ENCODE measurements at regions not wholly inside any gene's neighbourhood (a gene's known extent, or its start where the extent isn't known, plus 50 kb on each side); places are given as distances from the start of the nearest gene placed in this dataset.
A peak's percentile ranks its signal among the peaks of the same experiment; 100 is the strongest.
"Not testable (repeated sequence)": the region's sequence is repeated elsewhere in the genome, so short reads cannot be mapped to it uniquely, and the experiment has no call there.

DNA sequence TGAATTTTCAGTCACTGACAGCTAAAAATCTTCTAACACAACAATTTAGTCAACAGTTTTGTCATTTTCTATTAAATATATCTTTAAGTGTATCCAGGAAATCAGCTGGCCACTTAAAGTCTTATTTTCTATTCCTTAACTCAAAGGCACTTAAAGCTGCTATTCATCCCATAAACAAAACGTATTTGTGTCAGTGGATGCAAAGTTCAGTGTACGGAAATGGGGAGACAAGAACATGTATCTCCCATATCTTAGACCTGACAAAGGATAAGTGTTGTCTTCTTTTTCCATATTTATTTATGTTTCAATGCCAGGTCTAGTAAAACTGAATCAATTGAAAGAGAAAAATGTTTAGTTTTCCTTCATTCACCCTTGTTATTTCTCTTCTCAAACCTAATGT, 409.8 kb upstream of the KLHL1 start:
- no peak overlapping the region for H3K4me3 ChIP-seq (ENCODE audit: low read length)
- intact Hi-C loops (cut with DNase I): no loop called here
- no peaks in the 10 kb centered on the region for H3K4me1 ChIP-seq (ENCODE audit: control insufficient read depth, insufficient read depth, low read length)
- ATAC-seq (no peak), DNase-seq (no peak)
- H3K9me3 ChIP-seq (ENCODE audit: control insufficient read depth, low read length): no peaks in the 10 kb centered on the region
- H3K27me3 ChIP-seq (ENCODE audit: control insufficient read depth, insufficient read depth): no peaks in the 10 kb centered on the region
- WGBS: 57% methylated on average over 2 of the region's 2 CpGs
- no peak overlapping the region for H3K27ac ChIP-seq (ENCODE audit: low read length)

DNA sequence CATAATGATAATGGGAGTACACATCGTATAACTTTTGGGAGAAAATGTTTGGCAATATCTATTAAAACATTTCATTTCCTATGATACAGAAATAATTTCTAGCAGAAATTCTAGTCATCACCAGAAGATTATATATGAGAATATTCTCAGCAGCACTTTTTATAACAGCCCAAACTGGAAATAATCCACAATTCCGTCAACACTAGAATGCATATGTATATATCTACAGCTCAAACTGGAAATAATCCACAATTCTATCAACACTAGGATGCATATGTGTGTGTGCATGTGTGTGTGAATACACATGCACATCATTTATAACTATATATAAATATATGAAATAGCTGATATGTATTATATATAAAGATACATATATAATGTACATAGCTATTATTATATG, 408.0 kb upstream of the KLHL1 start:
- WGBS: 53% methylated on average over 2 of the region's 2 CpGs
- intact Hi-C loops (cut with DNase I): no loop called here

GRCh38 chr13:70511861-70512417, 403.7 kb upstream of the KLHL1 start:
- H3K27me3 ChIP-seq (ENCODE audit: control insufficient read depth, insufficient read depth); intact Hi-C loops (cut with DNase I); H3K4me1 ChIP-seq (ENCODE audit: control insufficient read depth, insufficient read depth, low read length); H3K9me3 ChIP-seq (ENCODE audit: control insufficient read depth, low read length); H3K27ac ChIP-seq (ENCODE audit: low read length); H3K4me3 ChIP-seq (ENCODE audit: low read length); ATAC-seq: not testable (repeated sequence)
- WGBS: 96% methylated on average over 40 of the region's 40 CpGs
- DNase-seq: peak in 2 of 3 donors; percentile 30 to 44

More for the DNA sequence above, 408.0 kb upstream of the KLHL1 start:
- Histone ChIP-seq H3K4me3 (ENCODE audit: low read length) (no peak overlapping the region), H3K27me3 (ENCODE audit: control insufficient read depth, insufficient read depth) (no peaks in the 10 kb centered on the region), H3K9me3 (ENCODE audit: control insufficient read depth, low read length) (no peaks in the 10 kb centered on the region), H3K4me1 (ENCODE audit: control insufficient read depth, insufficient read depth, low read length) (no peaks in the 10 kb centered on the region), H3K27ac (ENCODE audit: low read length) (no peak overlapping the region)
- DNase-seq (no peak), ATAC-seq (no peak)

DNA sequence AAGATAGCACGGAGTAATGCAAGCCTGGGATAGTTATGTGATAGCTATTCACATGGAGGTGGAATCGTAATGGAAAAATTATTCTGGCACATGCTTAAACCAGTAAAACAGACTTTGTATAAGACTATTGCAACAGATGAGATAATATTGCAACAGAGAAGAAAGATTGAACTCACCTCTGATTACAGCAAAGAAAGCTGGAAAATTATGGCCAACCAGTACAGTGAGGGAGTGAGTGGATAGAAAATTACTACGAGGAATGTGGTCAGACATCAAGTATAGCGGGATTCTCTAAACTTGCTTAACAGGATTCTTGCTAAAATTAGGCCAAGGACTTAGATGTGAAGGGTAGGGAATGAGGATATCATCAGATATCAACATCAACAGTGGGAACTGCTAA, 397.6 kb upstream of the KLHL1 start:
- WGBS: 77% methylated on average over 4 of the region's 4 CpGs
- DNase-seq (no peak), ATAC-seq (no peak)
- intact Hi-C loops (cut with DNase I): no loop called here
- H3K9me3 ChIP-seq (ENCODE audit: control insufficient read depth, low read length): no peaks in the 10 kb centered on the region
- H3K4me1 ChIP-seq (ENCODE audit: control insufficient read depth, insufficient read depth, low read length): no peaks in the 10 kb centered on the region
- H3K27me3 ChIP-seq (ENCODE audit: control insufficient read depth, insufficient read depth): no peaks in the 10 kb centered on the region
- no peak overlapping the region for H3K27ac ChIP-seq (ENCODE audit: low read length)
- no peak overlapping the region for H3K4me3 ChIP-seq (ENCODE audit: low read length)

DNA sequence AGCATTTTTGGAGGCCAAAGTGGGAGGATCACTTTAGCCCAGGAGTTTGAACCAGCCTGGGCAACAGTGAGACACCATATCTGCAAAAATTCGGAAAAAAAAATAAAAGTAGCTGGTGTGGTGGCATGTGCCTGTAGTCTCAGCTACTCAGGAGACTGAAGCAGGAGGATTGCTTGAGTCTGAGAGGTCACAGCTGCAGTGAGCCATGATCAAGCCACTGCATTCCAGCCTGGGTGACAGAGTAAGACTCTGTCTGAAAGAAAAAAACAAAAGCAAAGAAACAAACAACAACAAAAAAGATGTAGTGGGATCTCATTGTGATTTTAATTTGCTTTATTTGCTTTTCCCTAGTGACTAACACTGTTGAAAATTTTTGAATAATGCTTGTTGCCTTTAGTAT, 394.7 kb upstream of the KLHL1 start:
- no peaks in the 10 kb centered on the region for H3K27me3 ChIP-seq (ENCODE audit: control insufficient read depth, insufficient read depth)
- intact Hi-C loops (cut with DNase I): no loop called here
- ATAC-seq (no peak), DNase-seq (no peak)
- no peak overlapping the region for H3K27ac ChIP-seq (ENCODE audit: low read length)
- no peak overlapping the region for H3K4me3 ChIP-seq (ENCODE audit: low read length)
- 59% methylated on average over 1 of the region's 1 CpG for WGBS
- no peaks in the 10 kb centered on the region for H3K9me3 ChIP-seq (ENCODE audit: control insufficient read depth, low read length)
- H3K4me1 ChIP-seq (ENCODE audit: control insufficient read depth, insufficient read depth, low read length): no peaks in the 10 kb centered on the region

DNA sequence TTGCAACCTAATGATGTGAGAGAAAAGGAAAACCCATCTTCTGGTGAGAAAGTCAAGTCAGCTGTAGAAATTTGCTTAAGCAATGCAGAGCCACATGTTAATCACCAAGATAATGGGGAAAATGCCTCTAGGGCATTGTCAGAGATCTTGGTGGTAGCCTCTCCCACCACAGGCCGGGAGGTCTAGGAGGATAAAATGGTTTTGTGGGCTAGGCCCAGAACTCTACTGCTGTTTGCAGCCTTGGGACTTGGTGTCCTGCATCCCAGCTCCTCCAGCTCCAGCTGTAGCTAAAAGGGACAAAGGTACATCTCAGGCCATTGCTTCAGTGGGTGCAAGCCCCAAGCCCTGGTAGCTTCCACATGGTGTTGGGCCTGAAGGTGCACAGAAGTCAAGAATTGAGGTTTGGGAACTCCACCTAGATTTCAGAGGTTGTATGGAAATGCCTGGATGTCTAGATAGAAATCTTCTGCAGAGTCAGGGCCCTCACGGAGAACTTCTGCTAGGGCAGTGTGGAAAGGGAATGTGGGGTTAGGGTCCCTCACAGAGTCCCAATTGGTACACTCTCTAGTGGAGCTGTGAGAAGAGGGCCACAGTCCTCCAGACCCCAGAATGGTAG, 382.2 kb upstream of the KLHL1 start:
- Histone ChIP-seq H3K27me3 (ENCODE audit: control insufficient read depth, insufficient read depth) (no peaks in the 10 kb centered on the region), H3K27ac (ENCODE audit: low read length) (no peak overlapping the region), H3K9me3 (ENCODE audit: control insufficient read depth, low read length) (no peaks in the 10 kb centered on the region), H3K4me3 (ENCODE audit: low read length) (no peak overlapping the region), H3K4me1 (ENCODE audit: control insufficient read depth, insufficient read depth, low read length) (no peaks in the 10 kb centered on the region)
- ATAC-seq: no peak
- intact Hi-C loops (cut with DNase I): no loop called here
- 72% methylated on average over 2 of the region's 2 CpGs for WGBS
- DNase-seq: no peak

- Histone ChIP-seq H3K27me3 (ENCODE audit: control insufficient read depth, insufficient read depth) (no peaks in the 10 kb centered on the region), H3K9me3 (ENCODE audit: control insufficient read depth, low read length) (no peaks in the 10 kb centered on the region), H3K4me1 (ENCODE audit: control insufficient read depth, insufficient read depth, low read length) (no peaks in the 10 kb centered on the region), H3K27ac (ENCODE audit: low read length) (no peak overlapping the region), H3K4me3 (ENCODE audit: low read length) (no peak overlapping the region)
- intact Hi-C loops (cut with DNase I): no loop called here
- ATAC-seq (no peak), DNase-seq (no peak)
- 87% methylated on average over 7 of the region's 7 CpGs for WGBS
Measured at GRCh38 chr13:70484931-70485330, 376.7 kb upstream of the KLHL1 start.

DNA sequence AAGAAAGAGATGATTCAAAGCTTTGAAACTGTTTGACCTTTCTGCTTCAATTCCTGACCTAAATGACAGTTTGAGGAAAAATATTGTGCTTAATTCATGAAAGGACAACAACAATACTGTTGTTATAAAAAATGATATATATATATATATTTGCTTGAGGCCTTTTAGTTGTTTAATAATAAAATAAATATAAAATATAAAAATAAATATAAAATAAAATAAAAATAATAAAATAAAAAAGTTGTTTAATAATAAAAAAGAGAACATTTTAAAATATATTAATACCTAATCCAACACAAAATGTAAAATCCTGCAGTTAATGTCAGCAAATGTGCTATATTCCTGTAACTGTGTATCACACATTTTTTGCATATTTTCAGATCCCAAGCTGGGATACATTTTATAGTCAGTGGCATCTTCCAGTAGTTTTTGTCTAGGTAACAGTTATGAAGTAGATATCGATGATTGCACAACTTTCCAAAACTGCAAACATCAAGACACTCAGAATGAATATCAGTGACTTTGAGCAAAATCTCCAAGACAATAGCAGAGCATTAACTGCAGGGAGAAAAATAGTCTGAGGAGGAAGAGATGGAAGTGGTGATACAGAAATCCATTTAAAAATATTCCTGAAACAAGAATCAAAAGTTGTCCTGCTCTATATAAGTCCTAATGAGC, 375.5 kb upstream of the KLHL1 start:
- no peaks in the 10 kb centered on the region for H3K4me1 ChIP-seq (ENCODE audit: control insufficient read depth, insufficient read depth, low read length)
- H3K4me3 ChIP-seq (ENCODE audit: low read length): no peak overlapping the region
- H3K27me3 ChIP-seq (ENCODE audit: control insufficient read depth, insufficient read depth): no peaks in the 10 kb centered on the region
- H3K9me3 ChIP-seq (ENCODE audit: control insufficient read depth, low read length): no peaks in the 10 kb centered on the region
- DNase-seq (no peak), ATAC-seq (no peak)
- intact Hi-C loops (cut with DNase I): no loop called here
- no peak overlapping the region for H3K27ac ChIP-seq (ENCODE audit: low read length)
- WGBS: 95% methylated on average over 1 of the region's 1 CpG

- DNase-seq (no peak), ATAC-seq (no peak)
- intact Hi-C loops (cut with DNase I): no loop called here
- 25% methylated on average over 3 of the region's 3 CpGs for WGBS
- Histone ChIP-seq H3K9me3 (ENCODE audit: control insufficient read depth, low read length) (no peaks in the 10 kb centered on the region), H3K27me3 (ENCODE audit: control insufficient read depth, insufficient read depth) (no peaks in the 10 kb centered on the region), H3K27ac (ENCODE audit: low read length) (no peak overlapping the region), H3K4me3 (ENCODE audit: low read length) (no peak overlapping the region), H3K4me1 (ENCODE audit: control insufficient read depth, insufficient read depth, low read length) (no peaks in the 10 kb centered on the region)
Measured at GRCh38 chr13:70473907-70474306, 365.7 kb upstream of the KLHL1 start.

DNA sequence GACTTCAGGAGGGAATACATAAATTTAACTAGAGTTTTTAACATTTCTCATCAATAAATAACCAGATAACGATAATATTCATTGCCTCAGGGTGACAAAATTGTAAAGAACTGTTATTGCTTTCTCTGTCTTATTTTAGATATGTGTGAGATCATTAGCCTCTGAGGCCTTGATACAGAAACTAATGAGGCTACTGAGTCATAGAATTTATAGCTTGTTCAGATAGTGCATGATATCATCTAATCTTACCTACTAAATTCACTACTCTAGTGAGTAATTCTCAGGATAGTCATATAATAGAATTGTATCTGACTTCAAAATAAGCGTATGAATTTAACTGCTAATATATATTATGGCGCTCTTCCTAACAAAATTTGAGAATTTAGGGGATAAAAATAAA, 360.8 kb upstream of the KLHL1 start:
- H3K4me3 ChIP-seq (ENCODE audit: low read length): no peak overlapping the region
- intact Hi-C loops (cut with DNase I): no loop called here
- no peaks in the 10 kb centered on the region for H3K9me3 ChIP-seq (ENCODE audit: control insufficient read depth, low read length)
- no peak for DNase-seq
- 85% methylated on average over 3 of the region's 3 CpGs for WGBS
- ATAC-seq: no peak
- H3K27ac ChIP-seq (ENCODE audit: low read length): no peak overlapping the region
- H3K4me1 ChIP-seq (ENCODE audit: control insufficient read depth, insufficient read depth, low read length): no peaks in the 10 kb centered on the region
- H3K27me3 ChIP-seq (ENCODE audit: control insufficient read depth, insufficient read depth): no peaks in the 10 kb centered on the region

GRCh38 chr13:70457474-70457873, 349.2 kb upstream of the KLHL1 start:
- intact Hi-C loops (cut with DNase I): no loop called here
- ATAC-seq: no peak
- no peaks in the 10 kb centered on the region for H3K27me3 ChIP-seq (ENCODE audit: control insufficient read depth, insufficient read depth)
- H3K4me3 ChIP-seq (ENCODE audit: low read length): no peak overlapping the region
- no peak for DNase-seq
- H3K9me3 ChIP-seq (ENCODE audit: control insufficient read depth, low read length): no peaks in the 10 kb centered on the region
- no peaks in the 10 kb centered on the region for H3K4me1 ChIP-seq (ENCODE audit: control insufficient read depth, insufficient read depth, low read length)
- no peak overlapping the region for H3K27ac ChIP-seq (ENCODE audit: low read length)
- 54% methylated on average over 1 of the region's 1 CpG for WGBS

Measured in right cardiac atrium (tissue), 5 donors.